Panc1 (cell line): ENCODE measurements at regions not wholly inside any gene's neighbourhood (a gene's known extent, or its start where the extent isn't known, plus 50 kb on each side); places are given as distances from the start of the nearest gene placed in this dataset.

ENCODE experiments used
- ATAC-seq: fragments of 200-7000 bp; cut with Tn5 transposase; 2 replicates; pipeline ENCODE4 v1.9.1; 2020; ENCODE audit warnings: mild to moderate bottlenecking, moderate library complexity
- BruUV-seq: library from RNA; stranded (reverse); fragments of 400-500 nt; replicated peaks from 2 replicates; lab custom pipeline; 2021; lab: Mats Ljungman, UMichigan
- CTCF ChIA-PET: fragments of 300-600 bp; sonication (Branson Sonifier 250); formaldehyde crosslinking; loops from one replicate; lab custom pipeline; 2022; ENCODE audit warnings: antibody characterized with exemption; lab: Charles Lee
- POLR2A ChIA-PET: fragments of 300-600 bp; sonication (Branson Sonifier 250); formaldehyde crosslinking; loops from one replicate; lab custom pipeline; 2022; ENCODE audit warnings: antibody characterized with exemption; lab: Charles Lee
- DNase-seq: peaks from one replicate; pipeline ENCODE4 v3.0.0-alpha.2; 2010; ENCODE audit warnings: low read depth, low spot score
- H3K27ac ChIP-seq: 2 replicates; pipeline ENCODE4 v1.5.1; 2011; ENCODE audit warnings: mild to moderate bottlenecking, low read length, inconsistent platforms
- H3K27me3 ChIP-seq: fragments of 200-500 bp; sonication (Bioruptor generic); 2 replicates; pipeline ENCODE4 v1.6.0; 2014; ENCODE audit warnings: low read length, inconsistent platforms; ENCODE audit not compliant: control insufficient read depth, insufficient read depth
- H3K36me3 ChIP-seq: fragments of 200-500 bp; sonication (Bioruptor generic); 2 replicates; pipeline ENCODE4 v1.5.1; 2014; ENCODE audit warnings: inconsistent platforms, mild to moderate bottlenecking, low read length, moderate library complexity; ENCODE audit not compliant: control insufficient read depth, insufficient read depth
- H3K4me1 ChIP-seq: 2 replicates; pipeline ENCODE4 v1.5.1; 2011; ENCODE audit warnings: inconsistent platforms, mild to moderate bottlenecking, low read length, moderate library complexity; ENCODE audit not compliant: control insufficient read depth, insufficient read depth
- H3K4me3 ChIP-seq, 2 experiments: 2 replicates each; pipeline ENCODE4 v1.5.1; 2011 to 2012; ENCODE audit warnings: low read depth in 2 of 2, low read length in 2 of 2, mild to moderate bottlenecking in 2 of 2, inconsistent platforms in 1 of 2, moderate library complexity in 1 of 2
- H3K9me3 ChIP-seq: fragments of 200-500 bp; sonication (Bioruptor generic); 2 replicates; pipeline ENCODE4 v1.5.1; 2014; ENCODE audit warnings: low read depth, mild to moderate bottlenecking, inconsistent platforms, low read length, moderate library complexity; ENCODE audit not compliant: control insufficient read depth, insufficient read depth
- CTCF ChIP-seq: fragments of 450-650 bp; IDR thresholded peaks from 2 replicates; pipeline ENCODE4 v1.5.1; 2017; ENCODE audit warnings: mild to moderate bottlenecking
- POLR2AphosphoS5 ChIP-seq: IDR thresholded peaks from 2 replicates; pipeline ENCODE4 v1.6.1; 2012; ENCODE audit warnings: mild to moderate bottlenecking, low read depth, low read length, moderate library complexity
- REST ChIP-seq, 2 experiments: IDR thresholded peaks; 2 replicates each; pipeline ENCODE4 v1.6.1; 2011 to 2012; ENCODE audit warnings: low read depth in 2 of 2, control low read depth in 1 of 2, low read length in 1 of 2, mild to moderate bottlenecking in 1 of 2, moderate library complexity in 1 of 2; ENCODE audit not compliant: insufficient read depth in 1 of 2
- SIN3A ChIP-seq: IDR thresholded peaks from 2 replicates; pipeline ENCODE4 v1.6.1; 2012; ENCODE audit warnings: low read depth, mild to moderate bottlenecking, low read length, moderate library complexity, borderline replicate concordance; ENCODE audit not compliant: insufficient read depth
- TCF7L2 ChIP-seq: IDR thresholded peaks from 2 replicates; pipeline ENCODE4 v1.6.1; 2011; ENCODE audit warnings: mild to moderate bottlenecking, low read depth, low read length, inconsistent platforms
- in situ Hi-C: cut with HindIII; loops from 2 replicates; pipeline ENCODE4 v1.10.0; 2016; ENCODE audit warnings: low sequenced_read_pairs, low pct_unique_long_range_greater_than_20kb
- intact Hi-C: fragments of 100-400 bp; cut with micrococcal nuclease; formaldehyde crosslinking; loops from one replicate; pipeline ENCODE4 v1.10.0; 2022; ENCODE audit not compliant: unreplicated experiment

- Histone ChIP-seq H3K4me3 (no peak overlapping the region), H3K9me3 (no peaks in the 10 kb centered on the region), H3K27me3 (no peaks in the 10 kb centered on the region; the same call in 1 of the 2 replicates), H3K4me1 (no peaks in the 10 kb centered on the region), H3K36me3 (no peaks in the 10 kb centered on the region), H3K27ac (no peak overlapping the region)
- in situ Hi-C loops = no loop called here
- no peak for ATAC-seq
- ChIA-PET POLR2A (no interaction called here), CTCF (no interaction called here)
- no TSS peak for BruUV-seq
- no peak for DNase-seq
- intact Hi-C loops = no loop called here
- TF ChIP-seq POLR2AphosphoS5 = no peak
- no peak for TF ChIP-seq SIN3A
- TF ChIP-seq CTCF = no peak
- no peak for TF ChIP-seq TCF7L2
- no peak for TF ChIP-seq REST (IDR thresholded peaks at IDR 0.05; ENCODE audit: insufficient read depth in 1 of 2, low read depth in 2 of 2, low read length in 1 of 2)
Measured at GRCh38 chr14:89638891-89639290, 221.9 kb upstream of the FOXN3 start.

- BruUV-seq = no TSS peak
Measured at GRCh38 chr14:89637581-89637980, 220.5 kb upstream of the FOXN3 start.

More at GRCh38 chr14:89637581-89637980, 220.5 kb upstream of the FOXN3 start:
- Histone ChIP-seq H3K27ac (no peak overlapping the region), H3K36me3 (no peaks in the 10 kb centered on the region), H3K9me3 (no peaks in the 10 kb centered on the region), H3K27me3 (no peaks in the 10 kb centered on the region; the same call in 1 of the 2 replicates), H3K4me1 (no peaks in the 10 kb centered on the region), H3K4me3 (no peak overlapping the region)
- CTCF ChIA-PET = no interaction called here
- intact Hi-C loops = no loop called here
- DNase-seq = no peak
- no peak for ATAC-seq
- POLR2A ChIA-PET = no interaction called here
- in situ Hi-C loops = no loop called here
- no peak for TF ChIP-seq SIN3A
- TF ChIP-seq TCF7L2 = no peak
- TF ChIP-seq POLR2AphosphoS5 = no peak
- TF ChIP-seq CTCF = no peak
- TF ChIP-seq REST (IDR thresholded peaks at IDR 0.05; ENCODE audit: insufficient read depth in 1 of 2, low read depth in 2 of 2, low read length in 1 of 2) = no peak
